HCT116 (cell line): ENCODE measurements at regions not wholly inside any gene's neighbourhood (a gene's known extent, or its start where the extent isn't known, plus 50 kb on each side); places are given as distances from the start of the nearest gene placed in this dataset.
"Not testable (repeated sequence)": the region's sequence is repeated elsewhere in the genome, so short reads cannot be mapped to it uniquely, and the experiment has no call there.

Experiments
- ATAC-seq: fragments of 200-7000 bp; cut with Tn5 transposase; 2 replicates; pipeline ENCODE4 v1.9.1; 2020; ENCODE audit warnings: mild to moderate bottlenecking, moderate library complexity
- BruUV-seq: library from RNA; stranded (reverse); fragments of 400-500 nt; replicated peaks from 2 replicates; lab custom pipeline; 2021; lab: Mats Ljungman, UMichigan
- CTCF ChIA-PET: fragments of 300-600 bp; sonication (Branson Sonifier 250); formaldehyde crosslinking; loops from one replicate; lab custom pipeline; 2021; ENCODE audit warnings: antibody characterized with exemption; lab: Charles Lee
- POLR2A ChIA-PET: fragments of 300-600, 350-600 bp; sonication (Branson Sonifier 250); formaldehyde crosslinking; loops from one replicate; lab custom pipeline; 2021; ENCODE audit warnings: antibody characterized with exemption; lab: Charles Lee
- RAD21 ChIA-PET, 2 experiments: fragments of 300-600 bp; sonication (Branson Sonifier 250); formaldehyde crosslinking; loops; one replicate each; lab custom pipeline; 2023; ENCODE audit warnings: low total read pairs in 2 of 2; ENCODE audit not compliant: uncharacterized antibody in 2 of 2, unreplicated experiment in 2 of 2, low non-redundant PET in 1 of 2; lab: Charles Lee
- DNase-seq: peaks from one replicate; pipeline ENCODE4 v3.0.0-alpha.2; 2010; ENCODE audit warnings: low read depth, low spot score
- H2AFZ ChIP-seq: fragments of 200-600 bp; shearing (Covaris generic), sonication (generic); 2 replicates; pipeline ENCODE4 v1.6.1; 2017; ENCODE audit warnings: low read depth, mixed run types, mixed read lengths, antibody characterized with exemption, low read length; ENCODE audit not compliant: poor library complexity, severe bottlenecking
- H3K27ac ChIP-seq: 2 replicates; pipeline ENCODE4 v1.5.1; 2012; ENCODE audit warnings: low read depth, low read length
- H3K27me3 ChIP-seq: fragments of 200-600 bp; sonication (generic); 2 replicates; pipeline ENCODE4 v1.6.1; 2016; ENCODE audit warnings: mixed run types, low read length, mixed read lengths; ENCODE audit not compliant: insufficient read depth
- H3K36me3 ChIP-seq, 2 experiments: fragments of 200-500 bp in 1 of 2; fragments of 200-600 bp in 1 of 2; sonication (Bioruptor generic) in 1 of 2; sonication (generic) in 1 of 2; 2 replicates each; pipeline versions ENCODE4 v1.5.1 to v1.6.1; 2014 to 2016; ENCODE audit warnings: low read length in 2 of 2, inconsistent platforms in 1 of 2, mixed read lengths in 1 of 2, mixed run types in 1 of 2; ENCODE audit not compliant: insufficient read depth in 2 of 2, control insufficient read depth in 1 of 2
- H3K4me1 ChIP-seq, 2 experiments: fragments of 200-600 bp in 1 of 2; sonication (generic) in 1 of 2; 2 replicates each; pipeline versions ENCODE4 v1.5.1 to v1.6.1; 2012 to 2017; ENCODE audit warnings: low read length in 2 of 2, inconsistent platforms in 1 of 2, mild to moderate bottlenecking in 1 of 2, mixed read lengths in 1 of 2, mixed run types in 1 of 2, moderate library complexity in 1 of 2; ENCODE audit not compliant: insufficient read depth in 2 of 2, control insufficient read depth in 1 of 2
- H3K4me2 ChIP-seq: fragments of 200-600 bp; sonication (generic); 2 replicates; pipeline ENCODE4 v1.6.1; 2017; ENCODE audit warnings: mixed run types, low read length, mixed read lengths
- H3K4me3 ChIP-seq, 2 experiments: fragments of 200-600 bp in 1 of 2; sonication (generic) in 1 of 2; replicated peaks in 1 of 2; 2 replicates each; pipeline ENCODE4 v1.5.1; 2011 to 2016; ENCODE audit warnings: low read length in 2 of 2, control low read depth in 1 of 2, low read depth in 1 of 2, mild to moderate bottlenecking in 1 of 2, mixed read lengths in 1 of 2, mixed run types in 1 of 2
- H3K79me2 ChIP-seq: fragments of 200-600 bp; sonication (generic); 2 replicates; pipeline ENCODE4 v1.6.1; 2017; ENCODE audit warnings: mild to moderate bottlenecking, mixed run types, low read length, moderate library complexity, mixed read lengths; ENCODE audit not compliant: insufficient read depth
- H3K9ac ChIP-seq: fragments of 200-600 bp; sonication (generic); 2 replicates; pipeline ENCODE4 v1.6.1; 2016; ENCODE audit warnings: low read length, mixed read lengths
- H3K9me2 ChIP-seq: fragments of 200-600 bp; sonication (generic), shearing (Covaris generic); 2 replicates; pipeline ENCODE4 v1.6.1; 2017; ENCODE audit warnings: mixed run types, mild to moderate bottlenecking, moderate library complexity; ENCODE audit not compliant: insufficient read depth
- H3K9me3 ChIP-seq, 2 experiments: fragments of 200-500 bp in 1 of 2; fragments of 200-600 bp in 1 of 2; sonication (Bioruptor generic) in 1 of 2; sonication (generic) in 1 of 2; 2 replicates each; pipeline ENCODE4 v1.6.1; 2014 to 2017; ENCODE audit warnings: low read length in 2 of 2, mixed read lengths in 2 of 2, inconsistent platforms in 1 of 2, low read depth in 1 of 2, mild to moderate bottlenecking in 1 of 2, mixed run types in 1 of 2, moderate library complexity in 1 of 2; ENCODE audit not compliant: control insufficient read depth in 1 of 2, insufficient read depth in 1 of 2
- H4K20me1 ChIP-seq: fragments of 200-600 bp; sonication (generic), shearing (Covaris generic); 2 replicates; pipeline ENCODE4 v1.6.1; 2017; ENCODE audit warnings: mixed run types, mild to moderate bottlenecking, moderate library complexity; ENCODE audit not compliant: insufficient read depth
- RAD21 ChIP-seq: IDR thresholded peaks from 2 replicates; pipeline ENCODE4 v1.6.1; 2012; ENCODE audit warnings: low read depth, mild to moderate bottlenecking
- REST ChIP-seq: IDR thresholded peaks from 2 replicates; pipeline ENCODE4 v1.6.1; 2012; ENCODE audit warnings: low read depth
- intact Hi-C: fragments of 100-400 bp; cut with micrococcal nuclease; formaldehyde crosslinking; loops from 2 replicates; pipeline ENCODE4 v1.10.0; 2022

GRCh38 chr6:105519954-105520353 is 117.1 kb upstream of the PREP start:
- no peaks in the 10 kb centered on the region for H3K36me3 ChIP-seq
- peaks cover 0 to 6% of the 10 kb centered on the region in 2 experiments; a peak in 1 of 4 replicates for H3K4me1 ChIP-seq

GRCh38 chr6:105518993-105519392 is 116.1 kb upstream of the PREP start:
- CTCF ChIA-PET, POLR2A ChIA-PET: not testable (repeated sequence)

More at GRCh38 chr6:105519954-105520353, 117.1 kb upstream of the PREP start:
- H3K4me3 ChIP-seq = no peak overlapping the region
- no peaks in the 10 kb centered on the region for H3K9me3 ChIP-seq
- no peaks in the 10 kb centered on the region for H3K9me2 ChIP-seq
- no TSS peak for BruUV-seq
- CTCF ChIA-PET = no interaction called here
- POLR2A ChIA-PET = no interaction called here
- H3K79me2 ChIP-seq = no peaks in the 10 kb centered on the region
- intact Hi-C loops = no loop called here
- RAD21 ChIA-PET = no interaction called here
- no peak overlapping the region for H3K27ac ChIP-seq
- no peak overlapping the region for H2AFZ ChIP-seq
- no peak overlapping the region for H3K4me2 ChIP-seq
- no peaks in the 10 kb centered on the region for H4K20me1 ChIP-seq
- no peak for DNase-seq
- H3K27me3 ChIP-seq = no peaks in the 10 kb centered on the region
- no peak overlapping the region for H3K9ac ChIP-seq
- ATAC-seq = no peak
- TF ChIP-seq RAD21 (peak; percentile 14; the same call in 1 of the 2 replicates), REST (no peak)

More at GRCh38 chr6:105518993-105519392, 116.1 kb upstream of the PREP start:
- H3K27me3 ChIP-seq, ATAC-seq, H2AFZ ChIP-seq, intact Hi-C loops, H4K20me1 ChIP-seq, RAD21 ChIA-PET, H3K36me3 ChIP-seq, H3K9me2 ChIP-seq, H3K9ac ChIP-seq, H3K4me1 ChIP-seq, H3K4me3 ChIP-seq, H3K9me3 ChIP-seq, BruUV-seq, H3K4me2 ChIP-seq, H3K79me2 ChIP-seq, DNase-seq, H3K27ac ChIP-seq: not testable (repeated sequence)
